ENCODE measurements at regions not wholly inside any gene's neighbourhood (a gene's known extent, or its start where the extent isn't known, plus 50 kb on each side); places are given as distances from the start of the nearest gene placed in this dataset.

DNA sequence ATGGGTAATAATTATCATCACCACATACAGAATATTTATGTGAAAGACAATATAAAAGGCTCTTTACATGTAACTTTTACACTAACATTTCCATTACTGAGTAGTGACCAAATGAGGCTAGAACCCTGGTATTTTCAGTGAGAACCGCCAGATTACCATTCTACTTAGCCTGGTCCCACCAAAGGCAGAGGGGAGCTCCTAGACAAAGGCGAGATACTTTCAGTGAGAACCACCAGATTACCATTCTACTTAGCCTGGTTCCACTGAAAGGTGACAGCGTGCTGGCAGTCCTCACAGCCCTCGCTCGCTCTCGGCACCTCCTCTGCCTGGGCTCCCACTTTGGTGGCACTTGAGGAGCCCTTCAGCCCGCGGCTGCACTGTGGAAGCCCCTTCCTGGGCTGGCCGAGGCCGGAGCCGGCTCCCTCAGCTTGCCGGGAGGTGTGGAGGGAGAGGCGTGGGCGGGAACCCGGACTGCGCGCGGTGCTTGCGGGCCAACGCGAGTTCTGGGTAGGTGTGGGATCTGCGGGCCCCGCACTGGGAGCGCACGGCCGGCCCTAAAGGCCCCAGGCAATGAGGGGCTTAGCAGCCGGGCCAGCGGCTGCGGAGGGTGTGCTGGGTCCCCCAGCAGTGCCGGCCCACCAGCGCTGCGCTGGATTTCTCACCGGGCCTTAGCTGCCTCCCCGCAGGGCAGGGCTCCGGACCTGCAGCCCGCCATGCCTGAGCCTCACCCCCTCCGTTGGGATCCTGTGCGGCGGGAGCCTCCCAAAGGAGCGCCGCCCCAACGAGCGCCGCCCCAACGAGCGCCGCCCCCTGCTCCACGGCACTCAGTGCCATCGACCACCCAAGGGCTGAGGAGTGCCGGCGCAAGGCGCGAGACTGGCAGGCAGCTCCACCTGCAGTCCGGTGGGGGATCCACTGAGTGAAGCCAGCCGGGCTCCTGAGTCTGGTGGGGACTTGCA lies 1276.1 kb downstream of the PCDH7 start:
- H3K27me3 ChIP-seq, result no peaks in the 10 kb centered on the region
- no peak overlapping the region for H3K9ac ChIP-seq
- Mint-ChIP-seq H3K4me1 (no peaks in the 10 kb centered on the region), H3K27me3 (ENCODE audit: insufficient read depth, low read depth) (no peaks in the 10 kb centered on the region), H3K4me3 (no peak overlapping the region), H3K27ac (no peak overlapping the region), H3K9me3 (peaks cover 6% of the 10 kb centered on the region), H3K36me3 (no peaks in the 10 kb centered on the region)
- H3F3A ChIP-seq (ENCODE audit: low read depth), result no peaks in the 10 kb centered on the region
- H3K36me3 ChIP-seq, result no peaks in the 10 kb centered on the region
- no peaks in the 10 kb centered on the region for H3K4me1 ChIP-seq
- H3K4me3 ChIP-seq, result peak overlapping the region; percentile 11
- H3K9me3 ChIP-seq (ENCODE audit: low read depth), result no peaks in the 10 kb centered on the region
- H4K20me1 ChIP-seq (ENCODE audit: low read depth), result no peaks in the 10 kb centered on the region
- no peaks in the 10 kb centered on the region for H3K79me2 ChIP-seq (ENCODE audit: low read depth)
- no peak overlapping the region for H3K4me2 ChIP-seq
- TF ChIP-seq EZH2phosphoT487 (IDR thresholded peaks at IDR 0.05) (no peak), EZH2 (IDR thresholded peaks at IDR 0.05) (no peak)
- TF ChIP-seq, protein P1, sequence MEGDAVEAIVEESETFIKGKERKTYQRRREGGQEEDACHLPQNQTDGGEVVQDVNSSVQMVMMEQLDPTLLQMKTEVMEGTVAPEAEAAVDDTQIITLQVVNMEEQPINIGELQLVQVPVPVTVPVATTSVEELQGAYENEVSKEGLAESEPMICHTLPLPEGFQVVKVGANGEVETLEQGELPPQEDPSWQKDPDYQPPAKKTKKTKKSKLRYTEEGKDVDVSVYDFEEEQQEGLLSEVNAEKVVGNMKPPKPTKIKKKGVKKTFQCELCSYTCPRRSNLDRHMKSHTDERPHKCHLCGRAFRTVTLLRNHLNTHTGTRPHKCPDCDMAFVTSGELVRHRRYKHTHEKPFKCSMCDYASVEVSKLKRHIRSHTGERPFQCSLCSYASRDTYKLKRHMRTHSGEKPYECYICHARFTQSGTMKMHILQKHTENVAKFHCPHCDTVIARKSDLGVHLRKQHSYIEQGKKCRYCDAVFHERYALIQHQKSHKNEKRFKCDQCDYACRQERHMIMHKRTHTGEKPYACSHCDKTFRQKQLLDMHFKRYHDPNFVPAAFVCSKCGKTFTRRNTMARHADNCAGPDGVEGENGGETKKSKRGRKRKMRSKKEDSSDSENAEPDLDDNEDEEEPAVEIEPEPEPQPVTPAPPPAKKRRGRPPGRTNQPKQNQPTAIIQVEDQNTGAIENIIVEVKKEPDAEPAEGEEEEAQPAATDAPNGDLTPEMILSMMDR (IDR thresholded peaks at IDR 0.05), result no peak
- H3K27ac ChIP-seq, result no peak overlapping the region
- no peak overlapping the region for H2AFZ ChIP-seq (replicated peaks)
- peak; percentile 44 for DNase-seq (ENCODE audit: low spot score)

- Mint-ChIP-seq H3K27ac (no peak overlapping the region), H3K36me3 (no peaks in the 10 kb centered on the region), H3K4me1 (no peaks in the 10 kb centered on the region), H3K27me3 (ENCODE audit: insufficient read depth, low read depth) (no peaks in the 10 kb centered on the region), H3K9me3 (peaks cover 6% of the 10 kb centered on the region), H3K4me3 (no peak overlapping the region)
- no peaks in the 10 kb centered on the region for H3K79me2 ChIP-seq (ENCODE audit: low read depth)
- H3F3A ChIP-seq (ENCODE audit: low read depth), result no peaks in the 10 kb centered on the region
- H3K27ac ChIP-seq, result no peak overlapping the region
- no peak overlapping the region for H3K9ac ChIP-seq
- H3K4me1 ChIP-seq, result no peaks in the 10 kb centered on the region
- no peaks in the 10 kb centered on the region for H3K9me3 ChIP-seq (ENCODE audit: low read depth)
- DNase-seq (ENCODE audit: low spot score), result no peak
- TF ChIP-seq, protein P1 (IDR thresholded peaks at IDR 0.05), result no peak
- no peak for TF ChIP-seq EZH2 (IDR thresholded peaks at IDR 0.05)
- no peak for TF ChIP-seq EZH2phosphoT487 (IDR thresholded peaks at IDR 0.05)
- H3K36me3 ChIP-seq, result no peaks in the 10 kb centered on the region
- H3K4me2 ChIP-seq, result no peak overlapping the region
- H3K4me3 ChIP-seq, result no peak overlapping the region
- H2AFZ ChIP-seq (replicated peaks), result no peak overlapping the region
- H3K27me3 ChIP-seq, result no peaks in the 10 kb centered on the region
- H4K20me1 ChIP-seq (ENCODE audit: low read depth), result no peaks in the 10 kb centered on the region
Observed at GRCh38 chr4:31998807-31999206, 1278.6 kb downstream of the PCDH7 start.

DNA sequence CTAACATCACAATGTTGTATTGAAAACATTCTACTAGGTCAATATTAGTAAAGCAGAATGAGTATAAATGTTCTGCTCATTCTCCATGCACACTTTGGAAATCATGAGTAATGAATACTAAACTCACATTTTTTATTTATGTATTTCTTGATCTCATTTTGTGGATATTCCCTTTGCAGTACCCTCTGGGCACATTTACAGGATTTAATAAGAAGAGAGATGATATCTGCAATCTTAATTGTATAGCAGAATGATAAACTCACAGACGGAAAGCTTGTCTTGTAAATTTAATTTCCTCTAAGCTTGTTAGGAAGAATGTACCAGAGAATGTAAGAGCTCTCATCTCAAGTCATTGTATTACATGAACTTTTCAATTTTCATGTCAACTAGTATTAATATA lies 1279.7 kb downstream of the PCDH7 start:
- Histone ChIP-seq H4K20me1 (ENCODE audit: low read depth) (no peaks in the 10 kb centered on the region), H2AFZ (replicated peaks) (no peak overlapping the region), H3K79me2 (ENCODE audit: low read depth) (no peaks in the 10 kb centered on the region), H3K4me3 (no peak overlapping the region), H3K27ac (no peak overlapping the region), H3K4me1 (no peaks in the 10 kb centered on the region), H3F3A (ENCODE audit: low read depth) (no peaks in the 10 kb centered on the region), H3K27me3 (no peaks in the 10 kb centered on the region), H3K9ac (no peak overlapping the region), H3K36me3 (no peaks in the 10 kb centered on the region), H3K4me2 (no peak overlapping the region), H3K9me3 (ENCODE audit: low read depth) (no peaks in the 10 kb centered on the region)
- H3K4me1 Mint-ChIP-seq, result no peaks in the 10 kb centered on the region
- no peaks in the 10 kb centered on the region for H3K27me3 Mint-ChIP-seq (ENCODE audit: insufficient read depth, low read depth)
- DNase-seq (ENCODE audit: low spot score), result no peak
- H3K9me3 Mint-ChIP-seq, result peaks cover 6% of the 10 kb centered on the region
- TF ChIP-seq EZH2phosphoT487 (IDR thresholded peaks at IDR 0.05), result no peak
- TF ChIP-seq EZH2 (IDR thresholded peaks at IDR 0.05), result no peak
- TF ChIP-seq, protein P1 (IDR thresholded peaks at IDR 0.05), result no peak
- no peak overlapping the region for H3K27ac Mint-ChIP-seq
- H3K36me3 Mint-ChIP-seq, result no peaks in the 10 kb centered on the region
- no peak overlapping the region for H3K4me3 Mint-ChIP-seq

Data from neural progenitor cell (in vitro differentiated cells).